Stomach (tissue), 8 donors: ENCODE measurements at regions not wholly inside any gene's neighbourhood (a gene's known extent, or its start where the extent isn't known, plus 50 kb on each side); places are given as distances from the start of the nearest gene placed in this dataset.

ENCODE experiments used
- DNase-seq, 2 donors: peaks; one replicate each; pipeline versions ENCODE4 v3.0.0 to v3.0.0-alpha.2; 2013 to 2019
- H3K27ac ChIP-seq, 5 donors: fragments of 200-600 bp in 4 of 5; sonication (generic) in 4 of 5; one replicate each; pipeline ENCODE4 v1.5.1; 2013 to 2019; ENCODE audit warnings: mild to moderate bottlenecking in 1 of 5, moderate library complexity in 1 of 5
- H3K27me3 ChIP-seq, 3 donors: fragments of 200-600 bp; sonication (generic); one replicate each; pipeline ENCODE4 v1.5.1; 2017 to 2019; ENCODE audit warnings: mixed run types in 1 of 3
- H3K36me3 ChIP-seq, 4 donors: fragments of 200-600 bp; sonication (generic); 1 replicate in 3 of 4; 2 replicates in 1 of 4; pipeline ENCODE4 v1.5.1; 2016 to 2019
- H3K4me1 ChIP-seq, 4 donors: fragments of 200-600 bp; sonication (generic); one replicate each; pipeline ENCODE4 v1.5.1; 2016 to 2019
- H3K4me3 ChIP-seq, 4 donors: fragments of 200-600 bp; sonication (generic) in 3 of 4; one replicate each; pipeline ENCODE4 v1.5.1; 2016 to 2019; ENCODE audit warnings: mild to moderate bottlenecking in 1 of 4
- H3K9me3 ChIP-seq, 4 donors: fragments of 200-600 bp; sonication (generic); one replicate each; pipeline ENCODE4 v1.5.1; 2016 to 2019
- CTCF ChIP-seq, 7 experiments: fragments of 450-650 bp in 4 of 7; fragments of 200-600 bp in 3 of 7; sonication (generic) in 3 of 7; IDR thresholded peaks; one replicate each; pipeline ENCODE4 v1.5.1; 2016 to 2019; ENCODE audit warnings: antibody characterized with exemption in 7 of 7, control low read depth in 2 of 7, mild to moderate bottlenecking in 1 of 7
- EP300 ChIP-seq: sonication (generic); formaldehyde crosslinking; IDR thresholded peaks from one replicate; pipeline ENCODE4 v1.6.1; 2017; ENCODE audit warnings: antibody characterized with exemption
- POLR2A ChIP-seq, 4 donors: fragments of 450-650 bp; IDR thresholded peaks; one replicate each; pipeline ENCODE4 v1.6.1; 2016; ENCODE audit warnings: antibody characterized with exemption in 4 of 4, control low read depth in 2 of 4, mild to moderate bottlenecking in 1 of 4, moderate library complexity in 1 of 4
- POLR2AphosphoS5 ChIP-seq, 3 donors: sonication (generic); formaldehyde crosslinking; IDR thresholded peaks; one replicate each; pipeline ENCODE4 v1.6.1; 2016; ENCODE audit warnings: antibody characterized with exemption in 3 of 3
- WGBS, 5 donors: extraction: QIAGEN DNeasy Blood & Tissue Kit in 3 of 5; methylation state at CpG; one replicate each; pipeline versions ENCODE4 v1.1.5 to v1.1.7; 2013 to 2018; 5-methylcytosine and 5-hydroxymethylcytosine counted together
- intact Hi-C: fragments of 100-400 bp; cut with DNase I; formaldehyde crosslinking; loops from one replicate; pipeline ENCODE4 v1.15.1; 2023; ENCODE audit warnings: low total_unique reads
- donor health status: healthy with polysubstance abuse.
- donor health status: Bipolar disorder and iron deficiency.
- donor health status: healthy.

- intact Hi-C loops: no loop called here
- Histone ChIP-seq H3K27me3 (no peaks in the 10 kb centered on the region), H3K4me3 (no peak overlapping the region), H3K36me3 (no peaks in the 10 kb centered on the region), H3K4me1 (no peaks in the 10 kb centered on the region), H3K9me3 (peaks cover 0 to 4% (median 0%) of the 10 kb centered on the region in 4 donors), H3K27ac (no peak overlapping the region)
- 62 to 76% (median 71%) methylated on average over 3 of the region's 3 CpGs for WGBS, 5 donors
- TF ChIP-seq POLR2A (IDR thresholded peaks at IDR 0.05) (no peak), EP300 (no peak), POLR2AphosphoS5 (IDR thresholded peaks at IDR 0.05) (no peak), CTCF (IDR thresholded peaks at IDR 0.05) (no peak)
- DNase-seq: no peak
These were observed 282.1 kb upstream of the POU1F1 start for GRCh38 chr3:87558492-87558891.

- 0 to 40% (median 36%) methylated on average over 1 of the region's 1 CpG for WGBS, 5 donors
- H3K4me1 ChIP-seq: no peaks in the 10 kb centered on the region
- TF ChIP-seq EP300 (no peak), POLR2A (IDR thresholded peaks at IDR 0.05) (no peak), POLR2AphosphoS5 (IDR thresholded peaks at IDR 0.05) (no peak), CTCF (IDR thresholded peaks at IDR 0.05) (no peak)
- H3K4me3 ChIP-seq: no peak overlapping the region
- no peaks in the 10 kb centered on the region for H3K36me3 ChIP-seq
- no peak overlapping the region for H3K27ac ChIP-seq
- H3K9me3 ChIP-seq: no peaks in the 10 kb centered on the region
- no peak for DNase-seq
- intact Hi-C loops: no loop called here
- no peaks in the 10 kb centered on the region for H3K27me3 ChIP-seq
These were observed 278.9 kb upstream of the POU1F1 start for GRCh38 chr3:87555290-87555689.

- no peaks in the 10 kb centered on the region for H3K36me3 ChIP-seq
- no peaks in the 10 kb centered on the region for H3K9me3 ChIP-seq
- no peak overlapping the region for H3K4me3 ChIP-seq
- no peaks in the 10 kb centered on the region for H3K27me3 ChIP-seq
- WGBS, 5 donors: 57 to 64% (median 59%) methylated on average over 3 of the region's 3 CpGs
- no peak for DNase-seq
- intact Hi-C loops: no loop called here
- TF ChIP-seq CTCF (IDR thresholded peaks at IDR 0.05): no peak
- no peak overlapping the region for H3K27ac ChIP-seq
- H3K4me1 ChIP-seq: no peaks in the 10 kb centered on the region
These were observed 276.7 kb upstream of the POU1F1 start for GRCh38 chr3:87553058-87553457.

- Histone ChIP-seq H3K27ac (no peak overlapping the region), H3K27me3 (no peaks in the 10 kb centered on the region), H3K9me3 (no peaks in the 10 kb centered on the region), H3K4me1 (no peaks in the 10 kb centered on the region), H3K36me3 (no peaks in the 10 kb centered on the region), H3K4me3 (no peak overlapping the region)
- intact Hi-C loops: no loop called here
- 79 to 86% (median 85%) methylated on average over 3 of the region's 3 CpGs for WGBS, 5 donors
- TF ChIP-seq CTCF (IDR thresholded peaks at IDR 0.05): no peak
- TF ChIP-seq POLR2AphosphoS5 (IDR thresholded peaks at IDR 0.05): no peak
- TF ChIP-seq POLR2A (IDR thresholded peaks at IDR 0.05): no peak
- TF ChIP-seq EP300: no peak
- DNase-seq: no peak
These were observed 274.5 kb upstream of the POU1F1 start for GRCh38 chr3:87550892-87551291.

- intact Hi-C loops: no loop called here
These were observed 272.8 kb upstream of the POU1F1 start for GRCh38 chr3:87549208-87549607.

More at GRCh38 chr3:87549208-87549607, 272.8 kb upstream of the POU1F1 start:
- no peak for TF ChIP-seq POLR2AphosphoS5 (IDR thresholded peaks at IDR 0.05)
- TF ChIP-seq CTCF (IDR thresholded peaks at IDR 0.05): no peak
- TF ChIP-seq EP300: no peak
- no peak for TF ChIP-seq POLR2A (IDR thresholded peaks at IDR 0.05)
- 39 to 49% (median 44%) methylated on average over 2 of the region's 2 CpGs for WGBS, 5 donors
- Histone ChIP-seq H3K9me3 (no peaks in the 10 kb centered on the region), H3K4me1 (no peaks in the 10 kb centered on the region), H3K4me3 (no peak overlapping the region), H3K27me3 (no peaks in the 10 kb centered on the region), H3K36me3 (no peaks in the 10 kb centered on the region), H3K27ac (no peak overlapping the region)
- no peak for DNase-seq
